HepG2 (cell line): ENCODE measurements at regions not wholly inside any gene's neighbourhood (a gene's known extent, or its start where the extent isn't known, plus 50 kb on each side); places are given as distances from the start of the nearest gene placed in this dataset.

Experiments used
- ATAC-seq: fragments of 200-7000 bp; cut with Tn5 transposase; 3 replicates; pipeline ENCODE4 v1.9.1; 2020; ENCODE audit warnings: mild to moderate bottlenecking, moderate library complexity
- BruUV-seq: library from RNA; stranded (reverse); fragments of 400-500 nt; replicated peaks from 2 replicates; lab custom pipeline; 2021; lab: Mats Ljungman, UMichigan
- CTCF ChIA-PET: fragments of 300-600 bp; formaldehyde crosslinking; extraction: SDS; loops from one replicate; lab custom pipeline; 2021; ENCODE audit warnings: low total read pairs, inconsistent platforms, low intra/inter-chr PET ratio; lab: Yijun Ruan, JAX
- POLR2A ChIA-PET: fragments of 350-600 bp; sonication (Branson Sonifier 250); formaldehyde crosslinking; loops from one replicate; lab custom pipeline; 2020; ENCODE audit warnings: antibody characterized with exemption, inconsistent platforms; lab: Yijun Ruan, JAX
- DNase-seq: peaks from one replicate; pipeline ENCODE4 v3.0.0-alpha.2; 2015; ENCODE audit warnings: low spot score
- FAIRE-seq: peaks from 3 replicates; lab custom pipeline; 2011; peaks lifted over from hg19 to GRCh38; lab: Jason Lieb, UNC
- H2AFZ ChIP-seq: one replicate; pipeline ENCODE4 v1.6.1; 2011; ENCODE audit warnings: low read length, inconsistent platforms
- H3K27ac ChIP-seq: fragments of 300-600 bp; 3 replicates; pipeline ENCODE4 v1.8.0; 2011; ENCODE audit warnings: mixed run types, mild to moderate bottlenecking, mixed read lengths, low read length, inconsistent platforms; ENCODE audit not compliant: insufficient read depth; ENCODE audit errors: extremely low read length
- H3K27me3 ChIP-seq, 2 experiments: fragments of 200-600 bp in 1 of 2; 2 replicates in 1 of 2; 3 replicates in 1 of 2; pipeline versions ENCODE4 v1.6.0 to v1.8.0; 2011; ENCODE audit warnings: low read length in 2 of 2, mild to moderate bottlenecking in 2 of 2, moderate library complexity in 2 of 2, inconsistent platforms in 1 of 2; ENCODE audit not compliant: insufficient read depth in 2 of 2, control insufficient read depth in 1 of 2
- H3K36me3 ChIP-seq, 2 experiments: fragments of 200-600 bp in 1 of 2; replicated peaks in 1 of 2; 2 replicates in 1 of 2; 3 replicates in 1 of 2; pipeline versions ENCODE4 v1.5.1 to v1.8.0; 2011; ENCODE audit warnings: low read length in 2 of 2, inconsistent platforms in 1 of 2; ENCODE audit not compliant: insufficient read depth in 2 of 2, control insufficient read depth in 1 of 2
- H3K4me1 ChIP-seq: 2 replicates; pipeline ENCODE4 v1.5.1; 2012; ENCODE audit warnings: low read length, inconsistent platforms; ENCODE audit not compliant: insufficient read depth
- H3K4me2 ChIP-seq: 2 replicates; pipeline ENCODE4 v1.6.0; 2011; ENCODE audit warnings: low read depth, low read length, inconsistent platforms
- H3K4me3 ChIP-seq, 3 experiments: fragments of 200-600 bp in 1 of 3; sonication (generic), shearing (Covaris generic) in 1 of 3; replicated peaks in 1 of 3; 2 replicates each; pipeline ENCODE4 v1.5.1; 2011 to 2016; ENCODE audit warnings: low read length in 3 of 3, inconsistent platforms in 2 of 3, low read depth in 2 of 3, mild to moderate bottlenecking in 2 of 3, control low read depth in 1 of 3, mixed read lengths in 1 of 3; ENCODE audit not compliant: insufficient read depth in 1 of 3
- H3K79me2 ChIP-seq: one replicate; pipeline ENCODE4 v1.6.1; 2011; ENCODE audit warnings: low read length, inconsistent platforms; ENCODE audit not compliant: insufficient read depth
- H3K9ac ChIP-seq: 2 replicates; pipeline ENCODE4 v1.6.0; 2011; ENCODE audit warnings: mild to moderate bottlenecking, low read depth, low read length, inconsistent platforms; ENCODE audit not compliant: insufficient read depth
- H3K9me3 ChIP-seq: 2 replicates; pipeline ENCODE4 v1.5.1; 2012; ENCODE audit warnings: mild to moderate bottlenecking, low read length
- H4K20me1 ChIP-seq: 2 replicates; pipeline ENCODE4 v1.6.0; 2011; ENCODE audit warnings: inconsistent platforms, mild to moderate bottlenecking, low read length, moderate library complexity; ENCODE audit not compliant: insufficient read depth
- ATF1 ChIP-seq: IDR thresholded peaks from 2 replicates; pipeline ENCODE4 v1.6.1; 2016; ENCODE audit warnings: mild to moderate bottlenecking, control low read depth
- EHMT2 ChIP-seq: fragments of 200-600 bp; sonication (generic); IDR thresholded peaks from 2 replicates; pipeline ENCODE4 v1.7.0; 2017; ENCODE audit warnings: antibody characterized with exemption, low read depth, low read length, borderline replicate concordance
- KDM6A ChIP-seq: IDR thresholded peaks from 2 replicates; pipeline ENCODE4 v1.6.1; 2016; ENCODE audit warnings: low read depth
- MAF1 ChIP-seq: sonication (generic); formaldehyde crosslinking; IDR thresholded peaks from 2 replicates; pipeline ENCODE4 v1.5.0; 2020; ENCODE audit warnings: missing genetic modification reagents, borderline replicate concordance
- MIER2 ChIP-seq: IDR thresholded peaks from 2 replicates; pipeline ENCODE4 v1.6.1; 2016; ENCODE audit warnings: missing biosample characterization, missing genetic modification reagents
- MTA1 ChIP-seq: sonication (generic); formaldehyde crosslinking; IDR thresholded peaks from 2 replicates; pipeline ENCODE4 v1.4.0; 2020; ENCODE audit warnings: missing genetic modification reagents, mild to moderate bottlenecking, borderline replicate concordance
- POGZ ChIP-seq: sonication (generic); formaldehyde crosslinking; IDR thresholded peaks from 2 replicates; pipeline ENCODE4 v1.4.0; 2020; ENCODE audit warnings: mild to moderate bottlenecking, missing genetic modification reagents
- PTBP1 ChIP-seq: fragments of 200-400 bp; formaldehyde crosslinking; IDR thresholded peaks from 2 replicates; pipeline ENCODE4 v1.6.1; 2018; ENCODE audit warnings: low read length, low read depth; ENCODE audit not compliant: poor library complexity, severe bottlenecking
- RBAK ChIP-seq: sonication (generic); formaldehyde crosslinking; IDR thresholded peaks from 2 replicates; pipeline ENCODE4 v1.5.1; 2020; ENCODE audit warnings: mild to moderate bottlenecking, missing genetic modification reagents
- REXO4 ChIP-seq: sonication (generic); formaldehyde crosslinking; IDR thresholded peaks from 2 replicates; pipeline ENCODE4 v1.8.0; 2022; ENCODE audit warnings: missing genetic modification reagents, mild to moderate bottlenecking, borderline replicate concordance
- RFX1 ChIP-seq: fragments of 450-650 bp; IDR thresholded peaks from 2 replicates; pipeline ENCODE4 v1.6.1; 2017
- YEATS2 ChIP-seq: sonication (generic); formaldehyde crosslinking; IDR thresholded peaks from 2 replicates; pipeline ENCODE4 v1.4.0; 2020; ENCODE audit warnings: missing genetic modification reagents, borderline replicate concordance
- ZBTB21 ChIP-seq: sonication (generic); formaldehyde crosslinking; IDR thresholded peaks from 2 replicates; pipeline ENCODE4 v1.4.0; 2020; ENCODE audit warnings: missing genetic modification reagents
- ZNF503 ChIP-seq: sonication (generic); formaldehyde crosslinking; IDR thresholded peaks from 2 replicates; pipeline ENCODE4 v1.4.0; 2020; ENCODE audit warnings: missing genetic modification reagents
- ZNF510 ChIP-seq: sonication (generic); formaldehyde crosslinking; IDR thresholded peaks from 2 replicates; pipeline ENCODE4 v1.4.0; 2020; ENCODE audit warnings: low read depth, mild to moderate bottlenecking, missing genetic modification reagents
- ZSCAN30 ChIP-seq: sonication (generic); formaldehyde crosslinking; IDR thresholded peaks from 2 replicates; pipeline ENCODE4 v1.5.0; 2020; ENCODE audit warnings: mild to moderate bottlenecking, missing genetic modification reagents
- WGBS: methylation state at CpG from one replicate; pipeline ENCODE4 v1.1.6; 2017; ENCODE audit warnings: low lambda C conversion rate; 5-methylcytosine and 5-hydroxymethylcytosine counted together
- in situ Hi-C: cut with HindIII; loops from 2 replicates; pipeline ENCODE4 v1.10.0; 2017; ENCODE audit warnings: low pct_unique_long_range_greater_than_20kb; ENCODE audit not compliant: extremely low pct_ligation_motif_present
- intact Hi-C: fragments of 100-400 bp; cut with micrococcal nuclease; formaldehyde crosslinking; loops from one replicate; pipeline ENCODE4 v1.10.0; 2022; ENCODE audit not compliant: unreplicated experiment

GRCh38 chr7:68813551-68814080, 784.7 kb upstream of the AUTS2 start:
- H3K27ac ChIP-seq = no peak overlapping the region

DNA sequence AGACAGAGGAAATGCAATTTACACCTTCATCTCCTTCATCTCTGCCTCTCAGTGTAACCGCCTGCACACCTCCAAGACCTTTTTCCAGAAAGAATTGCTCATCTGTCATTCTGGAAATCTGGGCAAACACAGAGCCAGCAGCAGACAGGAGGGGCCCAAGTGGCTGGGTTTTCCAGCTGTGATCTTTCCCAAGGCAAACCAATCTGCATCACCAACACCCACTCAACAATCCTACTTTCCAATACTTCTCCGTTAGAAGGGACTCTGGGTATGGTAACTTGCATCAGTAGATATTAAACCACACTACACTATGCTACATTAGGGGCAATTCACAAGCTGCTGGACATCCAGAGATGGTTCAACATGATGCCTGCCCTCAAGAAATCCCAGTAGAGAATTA, 781.8 kb upstream of the AUTS2 start:
- 35% methylated on average over 2 of the region's 2 CpGs for WGBS
- FAIRE-seq = no peak
- ATAC-seq = no peak
- H3K27me3 ChIP-seq = no peaks in the 10 kb centered on the region
- H3K4me3 ChIP-seq = no peak overlapping the region
- no TSS peak for BruUV-seq
- H2AFZ ChIP-seq = no peak overlapping the region
- no peaks in the 10 kb centered on the region for H3K9me3 ChIP-seq
- intact Hi-C loops (loop anchor here (5.0 kb wide), 1 partner anchor 986 kb away; no protein-coding TSS in a partner anchor), in situ Hi-C loops (no loop called here)
- H3K36me3 ChIP-seq = no peaks in the 10 kb centered on the region
- H3K9ac ChIP-seq = no peak overlapping the region
- H3K4me2 ChIP-seq = no peak overlapping the region
- no peaks in the 10 kb centered on the region for H3K79me2 ChIP-seq
- no peak overlapping the region for H3K27ac ChIP-seq
- H3K4me1 ChIP-seq = no peaks in the 10 kb centered on the region
- DNase-seq = no peak
- H4K20me1 ChIP-seq = no peaks in the 10 kb centered on the region
- ChIA-PET POLR2A (no interaction called here), CTCF (no interaction called here)
- TF ChIP-seq PTBP1 (no peak), ATF1 (CRISPR knock-in tag) (no peak), RBAK (no peak), ZNF503 (CRISPR knock-in tag) (no peak), EHMT2 (no peak), RFX1 (no peak), REXO4 (CRISPR knock-in tag) (no peak)

More at GRCh38 chr7:68813551-68814080, 784.7 kb upstream of the AUTS2 start:
- ATAC-seq (no peak), FAIRE-seq (no peak), DNase-seq (no peak)
- H3K4me3 ChIP-seq = no peak overlapping the region
- intact Hi-C loops (no loop called here), in situ Hi-C loops (no loop called here)
- TF ChIP-seq ZBTB21 (no peak), MTA1 (CRISPR knock-in tag) (no peak), YEATS2 (no peak), MIER2 (CRISPR knock-in tag) (no peak), ATF1 (CRISPR knock-in tag) (no peak), KDM6A (CRISPR knock-in tag) (no peak), MAF1 (CRISPR knock-in tag) (no peak), ZNF510 (CRISPR knock-in tag) (no peak), POGZ (CRISPR knock-in tag) (no peak), ZSCAN30 (no peak)
- no peak overlapping the region for H2AFZ ChIP-seq
- ChIA-PET POLR2A (no interaction called here), CTCF (no interaction called here)
- H3K4me1 ChIP-seq = no peaks in the 10 kb centered on the region
- 37% methylated on average over 12 of the region's 12 CpGs for WGBS
- H3K79me2 ChIP-seq = no peaks in the 10 kb centered on the region
- no peaks in the 10 kb centered on the region for H4K20me1 ChIP-seq
- H3K36me3 ChIP-seq = no peaks in the 10 kb centered on the region
- no peaks in the 10 kb centered on the region for H3K27me3 ChIP-seq
- H3K4me2 ChIP-seq = no peak overlapping the region
- BruUV-seq = no TSS peak
- H3K9ac ChIP-seq = no peak overlapping the region
- H3K9me3 ChIP-seq = no peaks in the 10 kb centered on the region
